H9 (cell line): ENCODE measurements at regions not wholly inside any gene's neighbourhood (a gene's known extent, or its start where the extent isn't known, plus 50 kb on each side); places are given as distances from the start of the nearest gene placed in this dataset.
A peak's percentile ranks its signal among the peaks of the same experiment; 100 is the strongest.

Experiments used
- DNase-seq: peaks from one replicate; pipeline ENCODE4 v3.0.0-alpha.2; 2017
- H2AFZ ChIP-seq: one replicate; pipeline ENCODE4 v1.6.1; 2013; ENCODE audit warnings: mild to moderate bottlenecking, low read length, control low read depth, moderate library complexity
- H2AK5ac ChIP-seq: 2 replicates; pipeline ENCODE4 v1.6.1; 2013; ENCODE audit warnings: low read length, control low read depth, mixed read lengths; ENCODE audit not compliant: insufficient read length
- H2BK120ac ChIP-seq: one replicate; pipeline ENCODE4 v1.6.1; 2013; ENCODE audit warnings: low read depth, mild to moderate bottlenecking, low read length, control low read depth, inconsistent platforms; ENCODE audit not compliant: poor library complexity, severe bottlenecking
- H2BK12ac ChIP-seq: 2 replicates; pipeline ENCODE4 v1.6.1; 2013; ENCODE audit warnings: low read length, control low read depth, mixed read lengths, low read depth; ENCODE audit not compliant: insufficient read length
- H2BK15ac ChIP-seq: 2 replicates; pipeline ENCODE4 v1.6.1; 2013; ENCODE audit warnings: low read depth, low read length, control low read depth
- H2BK20ac ChIP-seq: one replicate; pipeline ENCODE4 v1.6.1; 2013; ENCODE audit warnings: low read depth, mild to moderate bottlenecking, low read length, control low read depth, inconsistent platforms; ENCODE audit not compliant: poor library complexity, severe bottlenecking
- H2BK5ac ChIP-seq: 2 replicates; pipeline ENCODE4 v1.6.1; 2013; ENCODE audit warnings: low read length, control low read depth, mixed read lengths; ENCODE audit not compliant: insufficient read length
- H3K14ac ChIP-seq: 2 replicates; pipeline ENCODE4 v1.6.1; 2013; ENCODE audit warnings: low read length, control low read depth; ENCODE audit not compliant: insufficient read depth
- H3K18ac ChIP-seq: 2 replicates; pipeline ENCODE4 v1.6.1; 2013; ENCODE audit warnings: low read depth, mild to moderate bottlenecking, mixed read lengths, low read length, control low read depth; ENCODE audit not compliant: insufficient read length
- H3K23ac ChIP-seq: 2 replicates; pipeline ENCODE4 v1.6.1; 2013; ENCODE audit warnings: low read length, control low read depth, mixed read lengths, low read depth; ENCODE audit not compliant: insufficient read length
- H3K23me2 ChIP-seq: 2 replicates; pipeline ENCODE4 v1.6.1; 2013; ENCODE audit warnings: low read depth, mild to moderate bottlenecking, mixed read lengths, low read length, control low read depth; ENCODE audit not compliant: insufficient read length, poor library complexity, severe bottlenecking
- H3K27ac ChIP-seq: 2 replicates; pipeline ENCODE4 v1.5.1; 2013; ENCODE audit warnings: low read length, control low read depth, mixed read lengths, low read depth; ENCODE audit not compliant: insufficient read length
- H3K27me3 ChIP-seq: 2 replicates; pipeline ENCODE4 v1.6.1; 2013; ENCODE audit warnings: low read length, control low read depth, inconsistent platforms; ENCODE audit not compliant: insufficient read depth
- H3K4ac ChIP-seq: 2 replicates; pipeline ENCODE4 v1.6.1; 2013; ENCODE audit warnings: low read depth, mild to moderate bottlenecking, control low read depth, inconsistent platforms, low read length, moderate library complexity
- H3K4me1 ChIP-seq: 2 replicates; pipeline ENCODE4 v1.6.1; 2013; ENCODE audit warnings: low read length, control low read depth, inconsistent platforms; ENCODE audit not compliant: insufficient read depth
- H3K4me2 ChIP-seq: 2 replicates; pipeline ENCODE4 v1.6.1; 2013; ENCODE audit warnings: low read length, control low read depth, mixed read lengths; ENCODE audit not compliant: insufficient read length, insufficient read depth
- H3K56ac ChIP-seq: 2 replicates; pipeline ENCODE4 v1.6.1; 2013; ENCODE audit warnings: low read depth, mild to moderate bottlenecking, mixed read lengths, low read length, control low read depth; ENCODE audit not compliant: insufficient read length
- H3K79me1 ChIP-seq: 2 replicates; pipeline ENCODE4 v1.6.1; 2013; ENCODE audit warnings: low read depth, mild to moderate bottlenecking, moderate library complexity, low read length, control low read depth, inconsistent platforms; ENCODE audit not compliant: insufficient read depth, poor library complexity, severe bottlenecking
- H3K79me2 ChIP-seq: 2 replicates; pipeline ENCODE4 v1.6.1; 2013; ENCODE audit warnings: low read length, control low read depth, inconsistent platforms; ENCODE audit not compliant: insufficient read depth
- H3K9ac ChIP-seq: 2 replicates; pipeline ENCODE4 v1.6.1; 2013; ENCODE audit warnings: low read length, control low read depth, mixed read lengths; ENCODE audit not compliant: insufficient read length; ENCODE audit errors: extremely low read depth
- H3K9me3 ChIP-seq: one replicate; pipeline ENCODE4 v1.6.1; 2013; ENCODE audit warnings: low read depth, low read length, inconsistent platforms; ENCODE audit not compliant: control insufficient read depth
- H3T11ph ChIP-seq: one replicate; pipeline ENCODE4 v1.6.1; 2013; ENCODE audit warnings: mild to moderate bottlenecking, low read length, control low read depth, inconsistent platforms
- H4K20me1 ChIP-seq: one replicate; pipeline ENCODE4 v1.6.1; 2013; ENCODE audit not compliant: control insufficient read depth, insufficient read length, insufficient read depth
- H4K5ac ChIP-seq: 2 replicates; pipeline ENCODE4 v1.6.1; 2013; ENCODE audit warnings: low read depth, mild to moderate bottlenecking, mixed read lengths, low read length, control low read depth; ENCODE audit not compliant: insufficient read length
- H4K8ac ChIP-seq: replicated peaks from 2 replicates; pipeline ENCODE4 v1.6.1; 2013; ENCODE audit warnings: low read length, control low read depth, mixed read lengths, low read depth; ENCODE audit not compliant: insufficient read length
- H4K91ac ChIP-seq: 2 replicates; pipeline ENCODE4 v1.6.1; 2013; ENCODE audit warnings: low read depth, mild to moderate bottlenecking, moderate library complexity, mixed read lengths, low read length, control low read depth; ENCODE audit not compliant: insufficient read length
- H3K27ac Mint-ChIP-seq, 3 experiments: 2 replicates in 2 of 3; 3 replicates in 1 of 3; pipeline ENCODE4 v1.8.0; 2020 to 2021; ENCODE audit warnings: mixed read lengths in 3 of 3, mild to moderate bottlenecking in 1 of 3, moderate library complexity in 1 of 3
- H3K27me3 Mint-ChIP-seq: 2 replicates; pipeline ENCODE4 v1.8.0; 2021; ENCODE audit warnings: low read depth, mild to moderate bottlenecking, moderate library complexity, mixed read lengths
- H3K36me3 Mint-ChIP-seq, 3 experiments: 2 replicates in 2 of 3; 3 replicates in 1 of 3; pipeline ENCODE4 v1.8.0; 2020 to 2021; ENCODE audit warnings: low read depth in 3 of 3, mixed read lengths in 3 of 3; ENCODE audit not compliant: insufficient read depth in 1 of 3
- H3K4me1 Mint-ChIP-seq, 2 experiments: 2 replicates each; pipeline ENCODE4 v1.8.0; 2020; ENCODE audit warnings: mixed read lengths in 2 of 2
- H3K4me3 Mint-ChIP-seq, 2 experiments: 2 replicates in 1 of 2; 3 replicates in 1 of 2; pipeline ENCODE4 v1.8.0; 2020 to 2021; ENCODE audit warnings: mild to moderate bottlenecking in 2 of 2, mixed read lengths in 2 of 2, moderate library complexity in 1 of 2
- H3K9me3 Mint-ChIP-seq, 2 experiments: 2 replicates in 1 of 2; 3 replicates in 1 of 2; pipeline ENCODE4 v1.8.0; 2020; ENCODE audit warnings: mild to moderate bottlenecking in 2 of 2, mixed read lengths in 2 of 2, moderate library complexity in 1 of 2
- CTCF ChIP-seq: fragments of 200-600 bp; sonication (generic); conservative IDR thresholded peaks from 3 replicates; pipeline ENCODE4 v1.8.0; 2021; ENCODE audit warnings: antibody characterized with exemption, mild to moderate bottlenecking
- WGBS: extraction: QIAGEN DNeasy Blood & Tissue Kit; methylation state at CpG from one replicate; pipeline ENCODE4 v1.1.7; 2013; ENCODE audit warnings: missing lambda C conversion rate, low lambda C conversion rate, mixed read lengths; ENCODE audit not compliant: insufficient read length; ENCODE audit errors: extremely low coverage; 5-methylcytosine and 5-hydroxymethylcytosine counted together

GRCh38 chr1:217369996-217370551 lies 260.8 kb downstream of the GPATCH2 start:
- H3K4me2 ChIP-seq: peak overlapping the region; percentile 51
- no CpG with 5 or more reads among the region's 9 CpGs for WGBS
- no peaks in the 10 kb centered on the region for H3K23me2 ChIP-seq
- H2AFZ ChIP-seq: no peak overlapping the region
- H3K36me3 Mint-ChIP-seq: peaks cover 0 to 3% (median 0%) of the 10 kb centered on the region in 3 experiments; a peak in 1 of 7 replicates
- H4K20me1 ChIP-seq: no peaks in the 10 kb centered on the region
- no peak overlapping the region for H2BK12ac ChIP-seq
- TF ChIP-seq CTCF: no peak
- H3T11ph ChIP-seq: no peak overlapping the region
- no peaks in the 10 kb centered on the region for H3K79me2 ChIP-seq
- H3K9me3 Mint-ChIP-seq: peaks cover 0 to 5% of the 10 kb centered on the region in 2 experiments; a peak in 1 of 5 replicates
- H3K4ac ChIP-seq: no peak overlapping the region
- H3K4me1 ChIP-seq: peaks cover 16% of the 10 kb centered on the region
- no peak overlapping the region for H3K56ac ChIP-seq
- no peak overlapping the region for H3K9ac ChIP-seq
- H4K8ac ChIP-seq: no peak overlapping the region
- H2BK120ac ChIP-seq: no peak overlapping the region
- no peak overlapping the region for H4K91ac ChIP-seq
- H3K27ac ChIP-seq: no peak overlapping the region
- H2BK20ac ChIP-seq: no peak overlapping the region
- H3K4me3 Mint-ChIP-seq: no peak overlapping the region
- no peak overlapping the region for H2BK5ac ChIP-seq
- H3K27me3 ChIP-seq: peaks cover 2% of the 10 kb centered on the region; the same call in 1 of the 2 replicates
- H3K27me3 Mint-ChIP-seq: peaks cover 53% of the 10 kb centered on the region
- no peak overlapping the region for H3K23ac ChIP-seq
- peaks cover 43 to 47% of the 10 kb centered on the region in 2 experiments for H3K4me1 Mint-ChIP-seq
- no peak for DNase-seq
- H4K5ac ChIP-seq: no peak overlapping the region
- H3K79me1 ChIP-seq: no peaks in the 10 kb centered on the region
- H3K18ac ChIP-seq: no peak overlapping the region
- H2AK5ac ChIP-seq: no peak overlapping the region
- H3K9me3 ChIP-seq: no peaks in the 10 kb centered on the region
- H2BK15ac ChIP-seq: no peak overlapping the region
- H3K14ac ChIP-seq: no peak overlapping the region
- H3K27ac Mint-ChIP-seq: no peak overlapping the region
